ENCODE measurements at regions not wholly inside any gene's neighbourhood (a gene's known extent, or its start where the extent isn't known, plus 50 kb on each side); places are given as distances from the start of the nearest gene placed in this dataset.

- no peaks in the 10 kb centered on the region for H3K27me3 ChIP-seq (ENCODE audit: insufficient read depth)
- no peak overlapping the region for H3K27ac ChIP-seq (ENCODE audit: low read depth)
- ATAC-seq (no peak), DNase-seq (ENCODE audit: low spot score) (no peak)
- H3K4me1 Mint-ChIP-seq = no peaks in the 10 kb centered on the region
- no peak overlapping the region for H3K4me3 ChIP-seq
- no peaks in the 10 kb centered on the region for H3K36me3 Mint-ChIP-seq (ENCODE audit: low read depth)
- H4K20me1 ChIP-seq (replicated peaks; ENCODE audit: insufficient read depth) = no peaks in the 10 kb centered on the region
- H3F3A ChIP-seq (replicated peaks; ENCODE audit: low read depth) = no peaks in the 10 kb centered on the region
- H3K27me3 Mint-ChIP-seq (ENCODE audit: insufficient read depth, low read depth, poor library complexity) = no peaks in the 10 kb centered on the region
- H3K4me3 Mint-ChIP-seq = no peak overlapping the region
- H3K9me3 Mint-ChIP-seq = no peaks in the 10 kb centered on the region
- H3K79me2 ChIP-seq (replicated peaks; ENCODE audit: insufficient read depth) = no peaks in the 10 kb centered on the region
- H3K36me3 ChIP-seq (ENCODE audit: insufficient read depth) = no peaks in the 10 kb centered on the region
- no peak overlapping the region for H3K27ac Mint-ChIP-seq
- 0 out of 2 replicates have a peak, but pooled peaks cover 9% of the 10 kb centered on the region for H3K9me2 ChIP-seq (ENCODE audit: insufficient read depth)
- H3K4me2 ChIP-seq = no peak overlapping the region
- peak overlapping the region; percentile 81; the same call in 1 of the 2 replicates for H2AFZ ChIP-seq
- no peaks in the 10 kb centered on the region for H3K4me1 ChIP-seq (ENCODE audit: insufficient read depth)
- TF ChIP-seq ZNF462 (CRISPR knock-in tag; IDR thresholded peaks at IDR 0.05) (no peak), REST (IDR thresholded peaks at IDR 0.05; ENCODE audit: unreplicated experiment) (no peak), ZNF331 (CRISPR knock-in tag; IDR thresholded peaks at IDR 0.05; ENCODE audit: low read depth) (no peak), ZNF114 (CRISPR knock-in tag; IDR thresholded peaks at IDR 0.05) (no peak), CREB1 (CRISPR knock-in tag; IDR thresholded peaks at IDR 0.05; ENCODE audit: low read depth) (no peak), STAT1 (IDR thresholded peaks at IDR 0.05; ENCODE audit: unreplicated experiment) (no peak), EZH2 (IDR thresholded peaks at IDR 0.05; ENCODE audit: low read depth, unreplicated experiment) (no peak), POLR2AphosphoS5 (IDR thresholded peaks at IDR 0.05; ENCODE audit: low read depth) (no peak)
These were observed 86.0 kb upstream of the RAI14 start for GRCh38 chr5:34570143-34570542.

Measured in GM23338 (cell line).